HG03135 (cell line): ENCODE measurements at regions not wholly inside any gene's neighbourhood (a gene's known extent, or its start where the extent isn't known, plus 50 kb on each side); places are given as distances from the start of the nearest gene placed in this dataset.

Experiments used
- ATAC-seq: cut with Tn5 transposase; IDR thresholded peaks from one replicate; pipeline ENCODE4 v1.9.1; 2021; ENCODE audit warnings: mild to moderate bottlenecking, moderate library complexity; ENCODE audit not compliant: unreplicated experiment

- no peak for ATAC-seq
Observed at GRCh38 chr4:106687026-106687425, 318.4 kb upstream of the GIMD1 start.

- ATAC-seq = no peak
Observed at GRCh38 chr4:106681381-106681921, 312.9 kb upstream of the GIMD1 start.

- no peak for ATAC-seq
Observed at GRCh38 chr4:106679063-106679462, 310.5 kb upstream of the GIMD1 start.

- no peak for ATAC-seq
Observed at GRCh38 chr4:106677213-106677612, 308.6 kb upstream of the GIMD1 start.

GRCh38 chr4:106676173-106676921 lies 307.8 kb upstream of the GIMD1 start:
- no peak for ATAC-seq

GRCh38 chr4:106671716-106672115 lies 303.1 kb upstream of the GIMD1 start:
- no peak for ATAC-seq

- ATAC-seq = no peak
Observed at GRCh38 chr4:106670976-106671375, 302.4 kb upstream of the GIMD1 start.

GRCh38 chr4:106659371-106659770 lies 290.8 kb upstream of the GIMD1 start:
- ATAC-seq = no peak

GRCh38 chr4:106652095-106652494 lies 283.5 kb upstream of the GIMD1 start:
- no peak for ATAC-seq

- no peak for ATAC-seq
Observed at GRCh38 chr4:106650701-106651100, 282.1 kb upstream of the GIMD1 start.

GRCh38 chr4:106647451-106647850 lies 278.9 kb upstream of the GIMD1 start:
- ATAC-seq = no peak

GRCh38 chr4:106629268-106629625 lies 260.7 kb upstream of the GIMD1 start:
- no peak for ATAC-seq

GRCh38 chr4:106628586-106629267 lies 260.1 kb upstream of the GIMD1 start:
- ATAC-seq = no peak

GRCh38 chr4:106627051-106627450 lies 258.5 kb upstream of the GIMD1 start:
- no peak for ATAC-seq

- no peak for ATAC-seq
Observed at GRCh38 chr4:106624671-106625070, 256.1 kb upstream of the GIMD1 start.

GRCh38 chr4:106618956-106619355 lies 250.4 kb upstream of the GIMD1 start:
- ATAC-seq = no peak

- no peak for ATAC-seq
Observed at GRCh38 chr4:106615961-106616360, 247.4 kb upstream of the GIMD1 start.

- no peak for ATAC-seq
Observed at GRCh38 chr4:106615410-106615945, 246.9 kb upstream of the GIMD1 start.

GRCh38 chr4:106614441-106614840 lies 245.9 kb upstream of the GIMD1 start:
- no peak for ATAC-seq

GRCh38 chr4:106609917-106610316 lies 241.3 kb upstream of the GIMD1 start:
- ATAC-seq = no peak

GRCh38 chr4:106607558-106607957 lies 239.0 kb upstream of the GIMD1 start:
- no peak for ATAC-seq
